ENCODE measurements at regions not wholly inside any gene's neighbourhood (a gene's known extent, or its start where the extent isn't known, plus 50 kb on each side); places are given as distances from the start of the nearest gene placed in this dataset.

DNA sequence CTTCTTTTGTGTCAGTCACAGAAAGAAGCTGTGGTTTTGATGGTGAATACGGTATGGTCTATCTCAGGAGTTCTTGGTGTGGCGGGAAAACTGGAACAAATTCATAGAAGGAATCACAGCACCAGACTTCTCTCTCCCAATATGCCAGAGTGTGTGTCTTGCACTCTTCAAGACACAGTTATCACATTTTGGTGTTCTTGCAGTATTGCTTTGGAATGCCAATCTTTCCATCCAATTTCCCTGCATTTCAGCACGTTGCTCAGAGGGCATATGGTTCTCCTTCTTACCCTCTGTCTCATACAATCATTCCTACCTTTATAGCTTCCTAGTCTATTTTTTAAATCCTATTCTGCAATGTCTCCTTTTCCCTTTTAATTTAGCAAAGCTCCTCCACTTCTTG, 216.3 kb downstream of the TMEM182 start:
- H3K9me3 Mint-ChIP-seq: no peaks in the 10 kb centered on the region
- no peaks in the 10 kb centered on the region for H3K36me3 ChIP-seq (ENCODE audit: control insufficient read depth, insufficient read depth, low read length)

DNA sequence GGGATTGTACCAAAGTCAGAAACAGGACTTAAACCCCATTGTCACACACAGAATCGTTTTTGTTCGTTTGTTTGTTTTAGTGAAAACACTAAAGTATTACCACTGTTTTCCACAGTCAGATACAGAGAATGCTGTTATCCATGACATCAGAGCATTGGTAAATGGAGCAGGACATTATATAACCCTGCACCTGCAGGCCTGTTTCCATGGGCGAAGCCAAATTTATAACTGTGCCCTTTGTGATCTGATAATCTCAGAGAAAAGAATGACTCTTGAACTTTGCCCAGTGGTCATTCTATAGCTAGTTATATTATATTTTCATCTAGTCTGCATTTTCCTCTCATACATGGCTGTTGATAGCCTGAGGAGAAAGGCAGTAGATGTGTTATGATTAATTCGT, 217.6 kb downstream of the TMEM182 start:
- Histone ChIP-seq H3K36me3 (ENCODE audit: control insufficient read depth, insufficient read depth, low read length) (no peaks in the 10 kb centered on the region), H3K27ac (ENCODE audit: low read depth, low read length) (no peak overlapping the region), H3K9me3 (ENCODE audit: control insufficient read depth, low read length) (no peaks in the 10 kb centered on the region), H3K4me1 (ENCODE audit: control insufficient read depth, insufficient read depth, low read length) (peaks cover 2% of the 10 kb centered on the region), H3K4me3 (ENCODE audit: low read length) (no peak overlapping the region), H3K9ac (ENCODE audit: extremely low read depth, low read length, poor library complexity, severe bottlenecking) (no peak overlapping the region), H3K27me3 (ENCODE audit: control insufficient read depth, insufficient read depth, low read length, poor library complexity, severe bottlenecking) (peaks cover 4% of the 10 kb centered on the region)
- WGBS, 2 experiments (ENCODE audit: insufficient coverage in 1 of 2, insufficient read length in 1 of 2): 90 to 94% methylated on average over 1 to 3 of the region's 4 CpGs
- Mint-ChIP-seq H3K36me3 (ENCODE audit: low read depth) (no peaks in the 10 kb centered on the region), H3K27me3 (ENCODE audit: insufficient read depth) (peaks cover 8% of the 10 kb centered on the region), H3K4me1 (peaks cover 12% of the 10 kb centered on the region), H3K9me3 (no peaks in the 10 kb centered on the region), H3K27ac (no peak overlapping the region), H3K4me3 (no peak overlapping the region)
- TF ChIP-seq, protein P1, sequence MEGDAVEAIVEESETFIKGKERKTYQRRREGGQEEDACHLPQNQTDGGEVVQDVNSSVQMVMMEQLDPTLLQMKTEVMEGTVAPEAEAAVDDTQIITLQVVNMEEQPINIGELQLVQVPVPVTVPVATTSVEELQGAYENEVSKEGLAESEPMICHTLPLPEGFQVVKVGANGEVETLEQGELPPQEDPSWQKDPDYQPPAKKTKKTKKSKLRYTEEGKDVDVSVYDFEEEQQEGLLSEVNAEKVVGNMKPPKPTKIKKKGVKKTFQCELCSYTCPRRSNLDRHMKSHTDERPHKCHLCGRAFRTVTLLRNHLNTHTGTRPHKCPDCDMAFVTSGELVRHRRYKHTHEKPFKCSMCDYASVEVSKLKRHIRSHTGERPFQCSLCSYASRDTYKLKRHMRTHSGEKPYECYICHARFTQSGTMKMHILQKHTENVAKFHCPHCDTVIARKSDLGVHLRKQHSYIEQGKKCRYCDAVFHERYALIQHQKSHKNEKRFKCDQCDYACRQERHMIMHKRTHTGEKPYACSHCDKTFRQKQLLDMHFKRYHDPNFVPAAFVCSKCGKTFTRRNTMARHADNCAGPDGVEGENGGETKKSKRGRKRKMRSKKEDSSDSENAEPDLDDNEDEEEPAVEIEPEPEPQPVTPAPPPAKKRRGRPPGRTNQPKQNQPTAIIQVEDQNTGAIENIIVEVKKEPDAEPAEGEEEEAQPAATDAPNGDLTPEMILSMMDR (conservative IDR thresholded peaks at IDR 0.05): no peak
- no peak for DNase-seq

More for the DNA sequence above, 216.3 kb downstream of the TMEM182 start:
- H3K4me1 Mint-ChIP-seq: peaks cover 12% of the 10 kb centered on the region
- H3K27ac ChIP-seq (ENCODE audit: low read depth, low read length): no peak overlapping the region
- H3K4me3 ChIP-seq (ENCODE audit: low read length): no peak overlapping the region
- WGBS, 2 experiments (ENCODE audit: insufficient coverage in 1 of 2, insufficient read length in 1 of 2): 89 to 100% methylated on average over 2 to 3 of the region's 3 CpGs
- DNase-seq: no peak
- H3K27ac Mint-ChIP-seq: no peak overlapping the region
- H3K4me3 Mint-ChIP-seq: no peak overlapping the region
- H3K4me1 ChIP-seq (ENCODE audit: control insufficient read depth, insufficient read depth, low read length): peaks cover 2% of the 10 kb centered on the region
- H3K27me3 Mint-ChIP-seq (ENCODE audit: insufficient read depth): peaks cover 4% of the 10 kb centered on the region
- TF ChIP-seq, protein P1 (conservative IDR thresholded peaks at IDR 0.05): no peak
- no peaks in the 10 kb centered on the region for H3K9me3 ChIP-seq (ENCODE audit: control insufficient read depth, low read length)
- peaks cover 4% of the 10 kb centered on the region for H3K27me3 ChIP-seq (ENCODE audit: control insufficient read depth, insufficient read depth, low read length, poor library complexity, severe bottlenecking)
- H3K36me3 Mint-ChIP-seq (ENCODE audit: low read depth): no peaks in the 10 kb centered on the region
- H3K9ac ChIP-seq (ENCODE audit: extremely low read depth, low read length, poor library complexity, severe bottlenecking): no peak overlapping the region

DNA sequence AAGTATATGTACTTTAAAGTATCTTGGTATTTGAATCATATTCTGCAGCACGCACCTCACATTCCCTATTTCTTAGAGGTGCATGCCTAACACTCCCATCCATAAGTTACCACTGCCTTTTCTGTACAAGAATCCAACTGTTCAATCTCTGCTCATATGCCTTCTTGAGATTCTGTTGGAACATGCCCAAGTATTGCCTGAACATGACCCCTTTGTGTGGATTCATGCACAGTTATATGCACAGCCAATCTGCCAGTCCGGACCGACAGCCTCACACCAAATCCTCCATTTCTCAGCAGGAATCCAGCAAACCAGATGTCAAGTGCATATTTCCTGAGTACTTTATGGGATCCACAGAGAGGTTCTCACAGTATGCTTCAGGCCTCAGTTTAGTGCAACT, 222.0 kb downstream of the TMEM182 start:
- peaks cover 4% of the 10 kb centered on the region for H3K27me3 ChIP-seq (ENCODE audit: control insufficient read depth, insufficient read depth, low read length, poor library complexity, severe bottlenecking)
- TF ChIP-seq, protein P1 (conservative IDR thresholded peaks at IDR 0.05): no peak
- WGBS, 2 experiments (ENCODE audit: insufficient coverage in 1 of 2, insufficient read length in 1 of 2): 93 to 100% methylated on average over 2 to 3 of the region's 3 CpGs
- H3K4me3 ChIP-seq (ENCODE audit: low read length): no peak overlapping the region
- no peak overlapping the region for H3K27ac Mint-ChIP-seq
- H3K27ac ChIP-seq (ENCODE audit: low read depth, low read length): no peak overlapping the region
- H3K27me3 Mint-ChIP-seq (ENCODE audit: insufficient read depth): peaks cover 12% of the 10 kb centered on the region
- no peak overlapping the region for H3K4me3 Mint-ChIP-seq
- no peak overlapping the region for H3K9ac ChIP-seq (ENCODE audit: extremely low read depth, low read length, poor library complexity, severe bottlenecking)
- no peaks in the 10 kb centered on the region for H3K36me3 Mint-ChIP-seq (ENCODE audit: low read depth)
- H3K4me1 Mint-ChIP-seq: no peaks in the 10 kb centered on the region
- H3K4me1 ChIP-seq (ENCODE audit: control insufficient read depth, insufficient read depth, low read length): no peaks in the 10 kb centered on the region
- no peaks in the 10 kb centered on the region for H3K9me3 ChIP-seq (ENCODE audit: control insufficient read depth, low read length)
- H3K36me3 ChIP-seq (ENCODE audit: control insufficient read depth, insufficient read depth, low read length): no peaks in the 10 kb centered on the region
- no peaks in the 10 kb centered on the region for H3K9me3 Mint-ChIP-seq
- DNase-seq: no peak

Measured in endodermal cell (in vitro differentiated cells).